ENCODE measurements at regions not wholly inside any gene's neighbourhood (a gene's known extent, or its start where the extent isn't known, plus 50 kb on each side); places are given as distances from the start of the nearest gene placed in this dataset.
A peak's percentile ranks its signal among the peaks of the same experiment; 100 is the strongest.

DNA sequence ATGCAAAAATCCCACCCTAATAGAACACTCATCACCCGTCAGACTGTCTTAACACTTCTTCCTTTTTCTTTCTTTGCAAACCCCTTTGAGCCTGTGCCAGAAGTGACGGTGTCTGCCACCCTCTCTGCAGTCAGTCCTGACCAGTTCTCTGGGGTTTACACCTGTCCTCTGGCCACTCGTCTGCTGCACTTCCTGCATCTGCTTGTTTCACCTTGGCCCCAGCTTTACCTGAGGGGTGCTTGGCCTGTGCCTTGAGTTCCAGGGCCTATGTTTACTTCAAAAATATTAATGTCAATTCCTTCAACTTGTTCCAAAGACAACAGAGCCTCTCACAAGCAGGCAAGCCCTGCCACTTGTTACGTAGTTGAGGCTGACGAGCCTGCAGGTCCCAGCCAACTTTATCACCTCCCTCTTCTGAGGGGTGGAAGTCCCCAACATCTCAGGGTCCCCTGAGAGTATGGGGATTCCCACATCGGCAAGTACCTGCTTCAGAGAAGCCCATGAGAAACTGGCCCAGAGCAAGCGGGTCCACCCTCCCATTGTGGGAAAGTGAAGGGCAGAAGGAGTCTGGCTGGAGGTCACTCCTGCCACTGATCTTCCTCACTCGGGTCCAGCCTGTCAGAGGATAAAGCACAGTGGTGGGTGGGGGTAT, 205.4 kb downstream of the DAD1 start (continued):
- TF ChIP-seq, protein P1, sequence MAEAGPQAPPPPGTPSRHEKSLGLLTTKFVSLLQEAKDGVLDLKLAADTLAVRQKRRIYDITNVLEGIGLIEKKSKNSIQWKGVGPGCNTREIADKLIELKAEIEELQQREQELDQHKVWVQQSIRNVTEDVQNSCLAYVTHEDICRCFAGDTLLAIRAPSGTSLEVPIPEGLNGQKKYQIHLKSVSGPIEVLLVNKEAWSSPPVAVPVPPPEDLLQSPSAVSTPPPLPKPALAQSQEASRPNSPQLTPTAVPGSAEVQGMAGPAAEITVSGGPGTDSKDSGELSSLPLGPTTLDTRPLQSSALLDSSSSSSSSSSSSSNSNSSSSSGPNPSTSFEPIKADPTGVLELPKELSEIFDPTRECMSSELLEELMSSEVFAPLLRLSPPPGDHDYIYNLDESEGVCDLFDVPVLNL (IDR thresholded peaks at IDR 0.05; ENCODE audit: low read depth, low read length) = peak; percentile 30; the same call in 1 of the 2 replicates
- TF ChIP-seq TAF1 (IDR thresholded peaks at IDR 0.05; ENCODE audit: borderline replicate concordance, low read depth, low read length) (no peak), MYB (IDR thresholded peaks at IDR 0.05; ENCODE audit: borderline replicate concordance, low read depth, low read length) (no peak), ZSCAN29 (IDR thresholded peaks at IDR 0.05) (0 out of 2 replicates have a peak, but pooled peaks have one; percentile 23), RCOR1 (conservative IDR thresholded peaks at IDR 0.05; ENCODE audit: low read depth, low read length) (0 out of 2 replicates have a peak, but pooled peaks have one; percentile 61), DPF2 (IDR thresholded peaks at IDR 0.05) (peak; percentile 78; the same call in 1 of the 2 replicates), ZBED1 (IDR thresholded peaks at IDR 0.05; ENCODE audit: borderline replicate concordance) (peak; percentile 94), POLR2A (IDR thresholded peaks at IDR 0.05; ENCODE audit: low read depth, low read length) (peak; percentile 54; the same call in 1 of the 2 replicates), ZNF207 (IDR thresholded peaks at IDR 0.05; ENCODE audit: borderline replicate concordance) (no peak), MYC (IDR thresholded peaks at IDR 0.05; ENCODE audit: insufficient read depth, insufficient read length, insufficient replicate concordance, low read length, severe bottlenecking) (no peak), STAT3 (IDR thresholded peaks at IDR 0.05; ENCODE audit: low read depth, low read length) (no peak), CBFB (IDR thresholded peaks at IDR 0.05; ENCODE audit: low read depth) (no peak), HDAC2 (IDR thresholded peaks at IDR 0.05) (no peak), CBX5 (IDR thresholded peaks at IDR 0.05; ENCODE audit: low read depth) (no peak), POU2F2 (IDR thresholded peaks at IDR 0.05; ENCODE audit: borderline replicate concordance, low read depth, low read length) (no peak), MTA3 (IDR thresholded peaks at IDR 0.05; ENCODE audit: borderline replicate concordance, low read length) (no peak; the same call in 1 of the 2 replicates), RUNX3 (IDR thresholded peaks at IDR 0.05; ENCODE audit: low read length) (peak; percentile 48; the same call in 1 of the 2 replicates), ATF7 (IDR thresholded peaks at IDR 0.05; ENCODE audit: low read depth) (peak; percentile 75), MTA2 (IDR thresholded peaks at IDR 0.05; ENCODE audit: low read depth) (peak; percentile 47), SP1 (IDR thresholded peaks at IDR 0.05; ENCODE audit: low read depth, low read length) (no peak), RAD21 (IDR thresholded peaks at IDR 0.05; ENCODE audit: insufficient read depth, low read depth, low read length) (no peak), IKZF1 (conservative IDR thresholded peaks at IDR 0.05) (peak; percentile 85)
- TF ChIP-seq, protein P2, sequence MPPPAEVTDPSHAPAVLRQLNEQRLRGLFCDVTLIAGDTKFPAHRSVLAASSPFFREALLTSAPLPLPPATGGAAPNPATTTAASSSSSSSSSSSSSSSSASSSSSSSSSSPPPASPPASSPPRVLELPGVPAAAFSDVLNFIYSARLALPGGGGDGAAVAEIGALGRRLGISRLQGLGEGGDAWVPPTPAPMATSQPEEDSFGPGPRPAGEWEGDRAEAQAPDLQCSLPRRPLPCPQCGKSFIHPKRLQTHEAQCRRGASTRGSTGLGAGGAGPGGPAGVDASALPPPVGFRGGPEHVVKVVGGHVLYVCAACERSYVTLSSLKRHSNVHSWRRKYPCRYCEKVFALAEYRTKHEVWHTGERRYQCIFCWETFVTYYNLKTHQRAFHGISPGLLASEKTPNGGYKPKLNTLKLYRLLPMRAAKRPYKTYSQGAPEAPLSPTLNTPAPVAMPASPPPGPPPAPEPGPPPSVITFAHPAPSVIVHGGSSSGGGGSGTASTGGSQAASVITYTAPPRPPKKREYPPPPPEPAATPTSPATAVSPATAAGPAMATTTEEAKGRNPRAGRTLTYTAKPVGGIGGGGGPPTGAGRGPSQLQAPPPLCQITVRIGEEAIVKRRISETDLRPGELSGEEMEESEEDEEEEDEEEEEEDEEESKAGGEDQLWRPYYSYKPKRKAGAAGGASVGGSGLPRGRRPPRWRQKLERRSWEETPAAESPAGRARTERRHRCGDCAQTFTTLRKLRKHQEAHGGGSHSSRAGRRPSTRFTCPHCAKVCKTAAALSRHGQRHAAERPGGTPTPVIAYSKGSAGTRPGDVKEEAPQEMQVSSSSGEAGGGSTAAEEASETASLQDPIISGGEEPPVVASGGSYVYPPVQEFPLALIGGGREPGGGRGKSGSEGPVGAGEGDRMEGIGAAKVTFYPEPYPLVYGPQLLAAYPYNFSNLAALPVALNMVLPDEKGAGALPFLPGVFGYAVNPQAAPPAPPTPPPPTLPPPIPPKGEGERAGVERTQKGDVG (CRISPR knock-in tag; IDR thresholded peaks at IDR 0.05) = no peak
- TF ChIP-seq, protein P3, sequence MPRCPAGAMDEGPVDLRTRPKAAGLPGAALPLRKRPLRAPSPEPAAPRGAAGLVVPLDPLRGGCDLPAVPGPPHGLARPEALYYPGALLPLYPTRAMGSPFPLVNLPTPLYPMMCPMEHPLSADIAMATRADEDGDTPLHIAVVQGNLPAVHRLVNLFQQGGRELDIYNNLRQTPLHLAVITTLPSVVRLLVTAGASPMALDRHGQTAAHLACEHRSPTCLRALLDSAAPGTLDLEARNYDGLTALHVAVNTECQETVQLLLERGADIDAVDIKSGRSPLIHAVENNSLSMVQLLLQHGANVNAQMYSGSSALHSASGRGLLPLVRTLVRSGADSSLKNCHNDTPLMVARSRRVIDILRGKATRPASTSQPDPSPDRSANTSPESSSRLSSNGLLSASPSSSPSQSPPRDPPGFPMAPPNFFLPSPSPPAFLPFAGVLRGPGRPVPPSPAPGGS (IDR thresholded peaks at IDR 0.05; ENCODE audit: borderline replicate concordance, insufficient read depth, low read depth, low read length, poor library complexity, severe bottlenecking) = peak; percentile 90
- TF ChIP-seq, protein P4, sequence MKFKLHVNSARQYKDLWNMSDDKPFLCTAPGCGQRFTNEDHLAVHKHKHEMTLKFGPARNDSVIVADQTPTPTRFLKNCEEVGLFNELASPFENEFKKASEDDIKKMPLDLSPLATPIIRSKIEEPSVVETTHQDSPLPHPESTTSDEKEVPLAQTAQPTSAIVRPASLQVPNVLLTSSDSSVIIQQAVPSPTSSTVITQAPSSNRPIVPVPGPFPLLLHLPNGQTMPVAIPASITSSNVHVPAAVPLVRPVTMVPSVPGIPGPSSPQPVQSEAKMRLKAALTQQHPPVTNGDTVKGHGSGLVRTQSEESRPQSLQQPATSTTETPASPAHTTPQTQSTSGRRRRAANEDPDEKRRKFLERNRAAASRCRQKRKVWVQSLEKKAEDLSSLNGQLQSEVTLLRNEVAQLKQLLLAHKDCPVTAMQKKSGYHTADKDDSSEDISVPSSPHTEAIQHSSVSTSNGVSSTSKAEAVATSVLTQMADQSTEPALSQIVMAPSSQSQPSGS (IDR thresholded peaks at IDR 0.05; ENCODE audit: low read length) = peak; percentile 55
- TF ChIP-seq, protein P5, sequence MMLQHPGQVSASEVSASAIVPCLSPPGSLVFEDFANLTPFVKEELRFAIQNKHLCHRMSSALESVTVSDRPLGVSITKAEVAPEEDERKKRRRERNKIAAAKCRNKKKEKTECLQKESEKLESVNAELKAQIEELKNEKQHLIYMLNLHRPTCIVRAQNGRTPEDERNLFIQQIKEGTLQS (IDR thresholded peaks at IDR 0.05; ENCODE audit: borderline replicate concordance, extremely low read depth, low read depth, low read length) = no peak
